Fibroblast of lung (primary cell): ENCODE measurements at regions not wholly inside any gene's neighbourhood (a gene's known extent, or its start where the extent isn't known, plus 50 kb on each side); places are given as distances from the start of the nearest gene placed in this dataset.

Experiments
- DNase-seq, 2 donors: peaks; one replicate each; pipeline versions ENCODE4 v3.0.0 to v3.0.0-alpha.2; 2010; ENCODE audit warnings: low read depth in 2 of 2
- H2AFZ ChIP-seq: 2 replicates; pipeline ENCODE4 v1.5.1; 2012; ENCODE audit warnings: low read length, control low read depth, inconsistent platforms
- H3K27ac ChIP-seq: 2 replicates; pipeline ENCODE4 v1.5.1; 2011; ENCODE audit warnings: low read length, control low read depth; ENCODE audit not compliant: insufficient read depth
- H3K27me3 ChIP-seq: 2 replicates; pipeline ENCODE4 v1.5.1; 2011; ENCODE audit warnings: mild to moderate bottlenecking, low read length; ENCODE audit not compliant: control insufficient read depth, insufficient read depth
- H3K36me3 ChIP-seq: 2 replicates; pipeline ENCODE4 v1.5.1; 2011; ENCODE audit warnings: low read length; ENCODE audit not compliant: control insufficient read depth, insufficient read depth
- H3K4me1 ChIP-seq: 2 replicates; pipeline ENCODE4 v1.5.1; 2011; ENCODE audit warnings: low read length; ENCODE audit not compliant: control insufficient read depth, insufficient read depth; ENCODE audit errors: extremely low read depth
- H3K4me2 ChIP-seq: 2 replicates; pipeline ENCODE4 v1.5.1; 2011; ENCODE audit warnings: low read length, control low read depth; ENCODE audit not compliant: insufficient read depth; ENCODE audit errors: extremely low read depth
- H3K4me3 ChIP-seq, 4 experiments: fragments of 200-600 bp in 1 of 4; sonication (generic) in 1 of 4; replicated peaks in 1 of 4; 2 replicates each; pipeline ENCODE4 v1.5.1; 2011 to 2016; ENCODE audit warnings: low read length in 4 of 4, low read depth in 3 of 4, mild to moderate bottlenecking in 3 of 4, control low read depth in 2 of 4, inconsistent platforms in 1 of 4, mixed read lengths in 1 of 4; ENCODE audit not compliant: insufficient read depth in 1 of 4; ENCODE audit errors: control extremely low read depth in 1 of 4
- H3K79me2 ChIP-seq: 2 replicates; pipeline ENCODE4 v1.5.1; 2012; ENCODE audit warnings: mild to moderate bottlenecking, low read length, inconsistent platforms; ENCODE audit not compliant: control insufficient read depth, insufficient read depth
- H3K9ac ChIP-seq: 2 replicates; pipeline ENCODE4 v1.5.1; 2011; ENCODE audit warnings: mild to moderate bottlenecking, low read length, control low read depth; ENCODE audit not compliant: insufficient read depth
- H3K9me3 ChIP-seq: 2 replicates; pipeline ENCODE4 v1.5.1; 2012; ENCODE audit warnings: low read depth, low read length; ENCODE audit not compliant: control insufficient read depth, insufficient read depth
- H4K20me1 ChIP-seq: 2 replicates; pipeline ENCODE4 v1.5.1; 2011; ENCODE audit warnings: low read length; ENCODE audit not compliant: control insufficient read depth, insufficient read depth; ENCODE audit errors: extremely low read depth
- EZH2 ChIP-seq: IDR thresholded peaks from 2 replicates; pipeline ENCODE4 v1.5.1; 2012; ENCODE audit warnings: low read length, control low read depth, mild to moderate bottlenecking; ENCODE audit errors: missing control alignments
- TF ChIP-seq, protein P1 (sequence below), 2 donors: IDR thresholded peaks in 1 of 2; conservative IDR thresholded peaks in 1 of 2; 1 replicate in 1 of 2; 2 replicates in 1 of 2; pipeline ENCODE4 v1.5.1; 2011 to 2012; ENCODE audit warnings: low read length in 2 of 2, control low read depth in 1 of 2, inconsistent platforms in 1 of 2, low read depth in 1 of 2, mild to moderate bottlenecking in 1 of 2

DNA sequence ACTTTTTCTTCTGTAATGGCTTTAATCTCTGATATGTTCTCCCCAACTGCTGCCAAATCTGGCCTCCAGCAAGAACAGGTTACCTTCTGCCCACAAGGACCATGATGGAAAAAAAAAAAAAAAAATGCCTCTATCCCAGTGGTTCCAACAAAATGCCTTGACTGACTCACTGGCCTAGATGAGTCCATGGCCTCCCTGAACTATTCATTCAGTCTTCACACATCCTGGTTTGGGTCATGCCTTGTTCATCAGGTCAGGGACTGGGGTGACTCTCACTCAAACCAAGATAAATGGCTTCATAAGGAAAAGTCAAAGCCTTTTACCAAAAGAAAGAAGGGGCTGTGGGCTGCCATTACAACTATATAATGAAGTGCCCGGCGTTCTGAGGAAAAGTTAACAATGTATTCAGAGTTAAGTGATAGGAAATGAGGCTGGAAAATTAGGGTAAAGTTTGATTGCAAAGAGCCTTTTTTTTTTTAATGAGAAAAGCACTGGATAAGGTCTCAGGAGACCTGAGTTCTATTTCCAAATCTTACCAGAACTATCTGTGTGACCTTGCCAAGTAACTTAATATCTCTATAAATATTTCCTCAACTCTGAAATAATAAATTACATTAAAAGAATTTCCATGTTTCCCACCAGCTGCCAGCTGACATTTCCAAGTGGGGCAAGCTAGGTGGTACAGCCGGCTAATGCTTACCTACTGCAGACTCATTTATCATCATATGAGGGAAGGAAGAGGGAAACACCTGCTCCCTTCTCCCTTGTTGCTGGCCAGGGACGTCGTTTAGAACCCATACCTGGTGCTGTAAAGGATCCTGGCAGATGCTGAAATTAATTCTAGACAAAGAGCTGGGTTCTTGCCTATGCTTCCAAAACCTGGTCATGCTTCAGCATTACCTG is 380.0 kb upstream of the MARCKS start:
- TF ChIP-seq, protein P1, sequence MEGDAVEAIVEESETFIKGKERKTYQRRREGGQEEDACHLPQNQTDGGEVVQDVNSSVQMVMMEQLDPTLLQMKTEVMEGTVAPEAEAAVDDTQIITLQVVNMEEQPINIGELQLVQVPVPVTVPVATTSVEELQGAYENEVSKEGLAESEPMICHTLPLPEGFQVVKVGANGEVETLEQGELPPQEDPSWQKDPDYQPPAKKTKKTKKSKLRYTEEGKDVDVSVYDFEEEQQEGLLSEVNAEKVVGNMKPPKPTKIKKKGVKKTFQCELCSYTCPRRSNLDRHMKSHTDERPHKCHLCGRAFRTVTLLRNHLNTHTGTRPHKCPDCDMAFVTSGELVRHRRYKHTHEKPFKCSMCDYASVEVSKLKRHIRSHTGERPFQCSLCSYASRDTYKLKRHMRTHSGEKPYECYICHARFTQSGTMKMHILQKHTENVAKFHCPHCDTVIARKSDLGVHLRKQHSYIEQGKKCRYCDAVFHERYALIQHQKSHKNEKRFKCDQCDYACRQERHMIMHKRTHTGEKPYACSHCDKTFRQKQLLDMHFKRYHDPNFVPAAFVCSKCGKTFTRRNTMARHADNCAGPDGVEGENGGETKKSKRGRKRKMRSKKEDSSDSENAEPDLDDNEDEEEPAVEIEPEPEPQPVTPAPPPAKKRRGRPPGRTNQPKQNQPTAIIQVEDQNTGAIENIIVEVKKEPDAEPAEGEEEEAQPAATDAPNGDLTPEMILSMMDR (conservative IDR thresholded peaks at IDR 0.05 in 1 of 2, IDR thresholded peaks at IDR 0.05 in 1 of 2; ENCODE audit: low read depth in 1 of 2, low read length in 2 of 2) = no peak
- no peak for TF ChIP-seq EZH2
- DNase-seq = peak in 1 of 2 donors; percentile 46

DNA sequence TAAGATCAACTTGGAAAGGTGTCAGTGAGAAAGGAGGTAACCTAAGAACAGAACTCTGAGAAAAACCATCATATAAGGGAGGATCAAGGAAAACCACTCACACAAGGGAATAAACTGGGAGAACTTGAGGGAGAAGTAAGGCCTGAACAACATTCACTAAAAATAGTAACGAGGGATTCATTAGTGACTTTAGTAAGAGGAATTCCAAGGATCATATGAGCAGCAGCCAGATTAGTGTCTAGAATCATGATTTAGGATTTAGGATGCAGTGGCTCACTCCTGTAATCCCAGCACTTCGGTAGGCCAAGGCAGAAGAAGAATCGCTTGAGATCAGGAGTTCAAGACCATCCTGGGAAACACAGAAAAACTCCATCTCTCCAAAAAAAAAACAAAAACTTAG is 376.5 kb upstream of the MARCKS start:
- no peak for DNase-seq
- TF ChIP-seq, protein P1 (conservative IDR thresholded peaks at IDR 0.05 in 1 of 2, IDR thresholded peaks at IDR 0.05 in 1 of 2; ENCODE audit: low read depth in 1 of 2, low read length in 2 of 2) = no peak
- no peak for TF ChIP-seq EZH2
- H3K36me3 ChIP-seq = no peaks in the 10 kb centered on the region
- H3K79me2 ChIP-seq = no peaks in the 10 kb centered on the region
- H3K9ac ChIP-seq = no peak overlapping the region
- no peaks in the 10 kb centered on the region for H3K4me1 ChIP-seq
- H2AFZ ChIP-seq = no peak overlapping the region
- no peaks in the 10 kb centered on the region for H3K9me3 ChIP-seq
- H4K20me1 ChIP-seq = no peaks in the 10 kb centered on the region
- no peak overlapping the region for H3K4me2 ChIP-seq
- H3K27ac ChIP-seq = no peak overlapping the region
- no peak overlapping the region for H3K4me3 ChIP-seq
- H3K27me3 ChIP-seq = no peaks in the 10 kb centered on the region

More for the DNA sequence above, 380.0 kb upstream of the MARCKS start:
- Histone ChIP-seq H3K79me2 (no peaks in the 10 kb centered on the region), H3K9ac (no peak overlapping the region), H3K4me1 (no peaks in the 10 kb centered on the region), H3K36me3 (no peaks in the 10 kb centered on the region), H3K27me3 (no peaks in the 10 kb centered on the region), H3K9me3 (no peaks in the 10 kb centered on the region), H3K27ac (no peak overlapping the region), H4K20me1 (no peaks in the 10 kb centered on the region), H3K4me3 (no peak overlapping the region), H3K4me2 (no peak overlapping the region), H2AFZ (no peak overlapping the region)

DNA sequence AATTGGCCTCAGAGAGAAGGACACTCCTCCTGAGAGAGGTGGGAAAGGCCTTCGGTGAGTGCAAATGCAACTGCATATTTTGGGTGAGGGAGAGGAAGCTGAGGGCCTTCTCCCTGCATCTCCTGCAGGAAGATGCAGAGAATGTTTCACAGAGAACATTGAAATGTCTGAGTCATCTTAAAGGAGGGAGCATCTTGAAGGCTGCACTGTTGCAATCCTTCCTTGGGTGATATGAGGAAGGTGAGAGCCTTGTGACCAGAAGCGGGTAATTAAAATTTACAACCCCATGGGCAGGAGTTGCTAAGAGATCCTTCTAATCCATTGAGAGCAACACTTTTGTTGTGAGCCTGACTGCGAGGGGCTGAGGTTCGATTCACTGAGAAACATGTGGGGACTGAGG is 375.7 kb upstream of the MARCKS start:
- Histone ChIP-seq H3K4me3 (no peak overlapping the region), H3K27me3 (no peaks in the 10 kb centered on the region), H3K9ac (no peak overlapping the region), H3K4me1 (no peaks in the 10 kb centered on the region), H3K36me3 (no peaks in the 10 kb centered on the region), H3K9me3 (no peaks in the 10 kb centered on the region), H2AFZ (no peak overlapping the region), H3K4me2 (no peak overlapping the region), H3K79me2 (no peaks in the 10 kb centered on the region), H4K20me1 (no peaks in the 10 kb centered on the region), H3K27ac (no peak overlapping the region)
- DNase-seq = no peak
- TF ChIP-seq, protein P1 (conservative IDR thresholded peaks at IDR 0.05 in 1 of 2, IDR thresholded peaks at IDR 0.05 in 1 of 2; ENCODE audit: low read depth in 1 of 2, low read length in 2 of 2) = no peak
- TF ChIP-seq EZH2 = no peak
